ENCODE measurements at regions not wholly inside any gene's neighbourhood (a gene's known extent, or its start where the extent isn't known, plus 50 kb on each side); places are given as distances from the start of the nearest gene placed in this dataset.

GRCh38 chr2:164014068-164014731 lies 278.4 kb upstream of the FIGN start:
- FAIRE-seq, result no peak
- Histone ChIP-seq H3K36me3 (ENCODE audit: control insufficient read depth in 2 of 2, extremely low read depth in 1 of 2, insufficient read depth in 2 of 2, low read length in 2 of 2) (no peaks in the 10 kb centered on the region), H3K4me2 (ENCODE audit: insufficient read depth, low read length) (no peak overlapping the region), H2AFZ (ENCODE audit: low read depth, low read length) (no peak overlapping the region), H3K79me2 (ENCODE audit: control insufficient read depth, insufficient read depth, low read length) (no peaks in the 10 kb centered on the region), H3K9me3 (replicated peaks; ENCODE audit: control insufficient read depth, insufficient read depth, low read length) (no peaks in the 10 kb centered on the region), H3K9me1 (replicated peaks; ENCODE audit: control insufficient read depth, extremely low read depth, insufficient read depth, low read length) (no peaks in the 10 kb centered on the region), H3K4me3 (replicated peaks in 1 of 3; ENCODE audit: insufficient read depth in 1 of 3, low read depth in 1 of 3, low read length in 3 of 3) (no peak overlapping the region), H3K9ac (replicated peaks; ENCODE audit: extremely low read depth, insufficient read depth, low read length) (no peak overlapping the region), H4K20me1 (replicated peaks; ENCODE audit: control insufficient read depth, extremely low read depth, insufficient read depth, low read length) (no peaks in the 10 kb centered on the region), H3K27ac (ENCODE audit: insufficient read depth, low read depth, low read length) (no peak overlapping the region), H3K4me1 (ENCODE audit: control insufficient read depth, extremely low read depth, insufficient read depth, low read length) (no peaks in the 10 kb centered on the region), H3K27me3 (ENCODE audit: control insufficient read depth in 2 of 2, insufficient read depth in 2 of 2, low read length in 2 of 2) (no peaks in the 10 kb centered on the region)
- dilution Hi-C loops (cut with MboI; ENCODE audit: extremely low pct_ligation_motif_present, low sequenced_read_pairs) (no loop called here), intact Hi-C loops (cut with micrococcal nuclease) (no loop called here)
- ChIA-PET CTCF (interaction anchor here (1.2 kb wide), 1 partner anchor 10 kb away, joined by 3 read pairs; no protein-coding TSS in a partner anchor), POLR2A (no interaction called here)
- DNase-seq (ENCODE audit: low read depth, low spot score), result no peak
- BruUV-seq (replicated peaks), result no TSS peak
- TF ChIP-seq MYC (IDR thresholded peaks at IDR 0.05; ENCODE audit: low read depth, low read length) (no peak), POLR2AphosphoS5 (IDR thresholded peaks at IDR 0.05; ENCODE audit: insufficient read depth, low read depth, low read length) (no peak), FOS (IDR thresholded peaks at IDR 0.05; ENCODE audit: borderline replicate concordance, insufficient read depth, low read length) (no peak), POLR2A (IDR thresholded peaks at IDR 0.05; ENCODE audit: low read depth, low read length) (no peak), JUN (IDR thresholded peaks at IDR 0.05; ENCODE audit: borderline replicate concordance, insufficient read depth, insufficient read length, low read depth) (no peak), CTCF (IDR thresholded peaks at IDR 0.05; ENCODE audit: extremely low read depth in 1 of 2, insufficient read depth in 1 of 2, low read depth in 1 of 2, low read length in 2 of 2) (no peak), GATA2 (IDR thresholded peaks at IDR 0.05; ENCODE audit: insufficient read depth, insufficient read length, low read depth, low read length) (no peak), MAX (IDR thresholded peaks at IDR 0.05; ENCODE audit: insufficient read depth, insufficient read length) (no peak), EZH2 (IDR thresholded peaks at IDR 0.05; ENCODE audit: borderline replicate concordance, low read depth, low read length, severe bottlenecking) (no peak)

Measured in endothelial cell of umbilical vein (primary cell).